GM12892 (cell line): ENCODE measurements at regions not wholly inside any gene's neighbourhood (a gene's known extent, or its start where the extent isn't known, plus 50 kb on each side); places are given as distances from the start of the nearest gene placed in this dataset.

Source experiments
- DNase-seq: peaks from one replicate; pipeline ENCODE4 v3.0.0; 2011; ENCODE audit not compliant: insufficient read length
- FAIRE-seq: peaks from 2 replicates; lab custom pipeline; 2011; peaks lifted over from hg19 to GRCh38; lab: Jason Lieb, UNC
- POLR2A ChIP-seq: IDR thresholded peaks from 2 replicates; pipeline ENCODE4 v1.6.1; 2011; ENCODE audit warnings: low read depth, low read length, control low read depth
- POLR2AphosphoS5 ChIP-seq: IDR thresholded peaks from 2 replicates; pipeline ENCODE4 v1.6.1; 2011; ENCODE audit warnings: low read depth, low read length, control low read depth
- TAF1 ChIP-seq: IDR thresholded peaks from 2 replicates; pipeline ENCODE4 v1.6.1; 2011; ENCODE audit warnings: low read depth, mild to moderate bottlenecking, control low read depth, low read length, borderline replicate concordance

DNA sequence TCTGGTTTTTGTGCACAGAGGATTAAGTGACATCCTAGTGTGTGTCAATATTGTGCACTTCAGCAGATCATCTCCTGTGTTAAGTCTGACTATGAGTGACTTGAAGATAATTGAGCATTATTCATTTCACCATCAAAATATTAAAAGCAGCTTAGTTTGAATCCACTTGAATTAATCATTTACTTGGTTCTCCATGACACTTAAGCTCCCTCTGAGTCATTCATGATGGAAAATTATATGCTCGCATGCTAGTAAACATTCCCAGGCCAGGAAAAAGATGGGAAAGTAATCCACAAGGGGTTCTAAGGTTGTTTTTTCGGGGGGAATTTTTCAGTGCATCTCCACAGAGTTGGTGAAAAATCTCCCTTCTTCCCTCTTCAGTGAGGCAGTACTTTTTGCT, 97.2 kb upstream of the EOLA2 start:
- FAIRE-seq (no peak), DNase-seq (no peak)
- TF ChIP-seq POLR2AphosphoS5 (no peak), POLR2A (no peak), TAF1 (no peak)

DNA sequence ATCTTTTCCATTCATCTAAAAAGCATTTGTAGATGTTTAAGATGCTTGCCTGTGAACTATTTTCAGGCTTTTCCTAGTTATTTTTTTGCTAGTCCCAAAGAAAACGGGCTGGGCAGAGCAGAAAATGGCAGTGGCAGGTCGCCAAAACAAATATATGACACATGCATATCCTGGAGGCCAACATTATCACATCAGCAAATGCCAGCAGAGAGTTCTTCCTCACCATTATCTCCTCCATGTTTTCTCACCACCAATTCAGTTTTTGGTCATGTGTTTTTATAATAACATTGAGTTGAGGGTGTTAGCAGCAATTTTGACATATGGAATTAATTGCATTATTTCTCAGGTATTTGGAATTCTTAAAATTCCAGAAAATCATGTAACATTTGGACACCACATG, 97.9 kb upstream of the EOLA2 start:
- FAIRE-seq (no peak), DNase-seq (no peak)
- TF ChIP-seq POLR2AphosphoS5: no peak
- TF ChIP-seq POLR2A: no peak
- TF ChIP-seq TAF1: no peak

DNA sequence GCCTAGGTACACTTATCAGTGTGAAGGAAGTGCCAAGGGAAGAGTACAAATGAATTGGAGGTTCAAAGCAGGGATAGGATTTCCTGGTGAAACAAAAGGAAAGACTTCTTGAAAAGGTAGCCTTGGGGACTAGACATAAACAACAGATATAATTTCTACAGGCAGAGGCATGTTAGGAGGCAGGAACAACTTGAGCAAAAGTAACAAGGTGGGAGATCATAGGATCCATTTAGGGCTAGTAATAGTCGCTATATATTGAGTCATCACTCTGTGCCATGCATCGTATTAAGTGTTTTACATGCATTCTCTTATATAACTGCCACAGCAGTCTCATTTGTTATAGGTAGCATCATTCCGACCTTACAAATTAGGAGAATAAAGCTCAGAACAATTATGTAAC, 98.3 kb upstream of the EOLA2 start:
- DNase-seq (no peak), FAIRE-seq (no peak)
- TF ChIP-seq TAF1: no peak
- no peak for TF ChIP-seq POLR2AphosphoS5
- no peak for TF ChIP-seq POLR2A

DNA sequence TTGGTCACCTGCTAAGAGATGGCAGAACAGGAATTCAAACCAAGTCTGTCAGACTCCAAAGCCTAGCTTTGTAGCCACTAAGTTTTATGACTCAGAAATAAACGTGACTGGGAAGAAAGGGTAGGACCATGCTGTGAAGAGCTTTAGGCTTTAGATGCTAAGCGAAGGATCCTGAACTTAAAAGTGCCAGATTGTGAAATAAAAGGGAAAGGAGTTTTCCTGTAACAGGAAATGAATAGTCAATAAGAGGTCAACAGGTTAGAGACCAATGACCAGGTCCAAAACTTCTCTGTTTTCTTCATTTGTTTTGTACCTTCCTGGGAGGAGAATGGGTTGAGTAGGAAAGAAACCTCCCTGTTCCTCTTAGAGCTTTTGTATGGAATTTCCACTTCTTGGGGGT, 98.8 kb upstream of the EOLA2 start:
- TF ChIP-seq POLR2A (no peak), POLR2AphosphoS5 (no peak), TAF1 (no peak)
- DNase-seq: no peak
- FAIRE-seq: no peak

DNA sequence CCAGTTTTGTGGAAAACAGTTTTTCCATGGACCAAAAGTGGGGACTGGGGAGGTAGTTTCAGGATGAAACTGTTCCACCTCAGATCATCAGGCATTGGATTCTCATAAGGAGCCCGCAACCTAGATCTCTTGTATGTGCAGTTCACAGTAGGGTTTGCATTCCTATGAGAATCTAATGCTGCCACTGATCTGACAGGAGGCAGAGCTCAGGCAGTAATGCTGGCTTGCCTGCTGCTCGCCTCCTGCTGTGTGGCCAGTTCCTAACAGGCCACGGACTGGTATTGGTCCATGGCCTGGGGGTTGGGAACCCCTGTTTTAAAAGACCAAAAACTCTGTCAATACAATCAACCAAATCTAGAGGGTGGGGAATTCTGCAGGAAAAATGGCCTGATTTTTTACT, 100.0 kb upstream of the EOLA2 start:
- FAIRE-seq (no peak), DNase-seq (no peak)
- no peak for TF ChIP-seq POLR2A
- TF ChIP-seq POLR2AphosphoS5: no peak
- TF ChIP-seq TAF1: no peak

DNA sequence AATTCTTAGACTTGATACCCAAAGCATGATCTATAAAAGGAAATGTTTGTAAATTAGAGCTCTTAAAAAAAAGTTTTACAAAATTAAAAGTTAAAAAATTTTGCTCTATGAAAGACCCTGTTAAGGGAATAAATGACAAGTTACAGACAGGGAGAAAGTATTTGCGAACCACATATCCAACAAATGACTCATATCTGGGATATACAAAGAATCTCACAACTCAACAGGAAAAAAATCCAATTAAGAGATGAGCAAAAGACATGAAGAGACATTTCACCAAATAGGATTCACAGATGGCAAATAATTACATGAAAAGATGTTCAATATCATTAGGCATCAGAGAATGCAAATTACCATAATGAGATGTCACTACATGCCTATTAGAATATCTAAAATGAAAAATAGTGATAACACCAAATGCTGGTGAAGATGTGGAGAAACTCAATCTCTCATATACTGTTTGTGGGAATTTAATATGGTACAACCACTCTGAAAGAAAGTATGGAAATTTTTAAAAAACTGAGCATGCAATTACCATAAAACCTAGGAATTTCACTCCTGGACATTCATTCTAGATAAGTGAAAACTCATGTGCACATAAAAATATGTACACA, 100.8 kb upstream of the EOLA2 start:
- no peak for FAIRE-seq
- DNase-seq: no peak
- TF ChIP-seq POLR2AphosphoS5 (no peak), TAF1 (no peak), POLR2A (no peak)

DNA sequence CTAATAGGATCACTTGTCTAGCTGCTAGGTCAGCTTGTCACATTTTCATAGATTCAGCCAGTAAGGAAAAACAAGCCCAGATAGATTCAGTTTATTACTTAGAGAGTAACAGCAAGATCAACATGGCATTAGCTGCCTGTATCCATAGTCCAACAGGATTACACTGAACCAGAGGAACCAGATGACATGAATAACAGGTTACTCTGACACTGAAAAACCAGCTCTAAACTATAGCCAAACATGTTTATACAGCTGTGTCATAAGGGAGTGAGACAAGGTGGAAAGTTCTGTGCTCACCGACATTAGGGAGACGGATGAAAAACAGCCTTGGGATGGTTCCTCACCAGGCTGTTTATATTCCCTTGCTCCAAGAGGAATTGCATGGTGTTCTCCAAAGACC, 102.9 kb upstream of the EOLA2 start:
- DNase-seq: no peak
- FAIRE-seq: no peak

DNA sequence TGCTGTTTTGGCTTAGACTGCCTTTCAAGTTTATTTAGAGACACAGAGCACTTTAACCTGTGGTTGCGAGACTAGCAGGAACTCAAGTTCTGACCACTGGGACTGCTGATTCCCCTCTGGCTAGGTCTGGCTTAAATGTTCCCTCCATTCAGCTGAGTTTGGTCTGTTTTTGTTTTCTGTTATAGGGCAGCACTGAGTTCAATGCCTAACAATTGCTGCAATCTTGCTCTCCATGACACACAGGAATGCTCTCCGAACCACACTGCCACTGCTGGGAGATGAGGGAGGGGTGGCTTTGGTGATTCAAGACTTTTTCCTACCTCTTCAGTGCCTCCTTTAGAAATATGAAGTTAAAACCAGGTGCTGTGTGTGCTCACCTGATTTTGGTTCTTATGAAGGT, 106.3 kb upstream of the EOLA2 start:
- TF ChIP-seq TAF1 (no peak), POLR2A (no peak), POLR2AphosphoS5 (no peak)
- FAIRE-seq (no peak), DNase-seq (no peak)

More for the DNA sequence above, 102.9 kb upstream of the EOLA2 start:
- TF ChIP-seq POLR2AphosphoS5: no peak
- TF ChIP-seq TAF1: no peak
- TF ChIP-seq POLR2A: no peak

DNA sequence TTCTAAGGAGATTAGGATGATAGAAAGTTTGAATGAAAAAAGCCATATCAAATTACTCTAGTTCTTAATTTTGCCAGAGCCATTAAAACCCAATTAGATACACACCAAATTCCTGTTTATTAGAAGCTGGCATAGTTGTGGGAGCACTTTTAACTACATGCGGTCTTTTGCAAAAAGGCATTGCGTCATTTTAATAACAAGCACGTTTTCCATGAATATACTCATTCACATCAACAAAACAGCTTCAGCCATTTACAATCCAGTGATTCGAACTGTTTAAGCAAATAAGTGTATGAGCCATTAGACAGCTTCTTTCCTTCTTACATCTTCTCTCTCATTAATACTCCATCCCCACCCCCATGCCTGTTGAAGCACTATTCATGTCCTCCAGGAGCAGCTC, 109.5 kb upstream of the EOLA2 start:
- FAIRE-seq (no peak), DNase-seq (no peak)
- no peak for TF ChIP-seq POLR2AphosphoS5
- no peak for TF ChIP-seq TAF1
- no peak for TF ChIP-seq POLR2A

DNA sequence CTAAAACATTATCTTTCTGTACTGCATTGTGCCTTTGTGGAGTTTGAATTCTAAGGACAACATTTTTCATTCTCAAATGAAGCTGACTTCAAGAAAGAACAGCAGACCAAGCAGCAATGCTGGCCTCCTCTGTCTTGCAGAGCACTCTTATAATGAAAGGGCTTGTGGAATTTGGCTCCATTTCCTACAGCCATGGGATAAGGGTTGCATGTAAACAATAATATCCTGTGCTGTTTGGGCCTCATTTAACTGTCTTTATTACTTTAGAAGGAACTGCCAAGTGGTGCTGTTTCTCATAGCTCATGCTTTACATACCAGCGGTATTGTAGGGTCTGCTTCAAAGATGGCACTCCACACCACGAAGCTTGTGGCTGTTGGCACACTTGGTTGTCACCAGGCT, 111.4 kb upstream of the EOLA2 start:
- TF ChIP-seq POLR2AphosphoS5: no peak
- TF ChIP-seq POLR2A: no peak
- no peak for TF ChIP-seq TAF1
- FAIRE-seq (no peak), DNase-seq (no peak)

DNA sequence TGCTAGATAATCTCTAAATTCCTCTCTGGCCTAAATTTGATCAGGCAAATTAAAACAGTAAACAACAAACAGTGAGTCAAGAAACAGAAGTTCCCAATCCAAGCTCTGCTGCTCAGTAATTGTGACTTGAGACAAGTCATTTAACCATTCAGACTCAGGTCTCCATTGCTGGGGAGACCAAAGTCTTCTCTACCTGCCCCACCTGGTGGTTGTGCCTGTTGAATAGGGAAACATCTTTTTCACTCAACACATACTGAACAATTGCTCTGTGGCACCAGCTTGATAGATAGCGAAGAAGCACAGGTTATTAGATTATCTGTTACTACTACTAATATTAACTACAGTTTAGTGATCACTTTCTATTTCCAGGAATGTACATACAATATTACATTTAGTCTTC, 112.1 kb upstream of the EOLA2 start:
- TF ChIP-seq POLR2AphosphoS5 (no peak), POLR2A (no peak), TAF1 (no peak)
- no peak for DNase-seq
- FAIRE-seq: no peak

DNA sequence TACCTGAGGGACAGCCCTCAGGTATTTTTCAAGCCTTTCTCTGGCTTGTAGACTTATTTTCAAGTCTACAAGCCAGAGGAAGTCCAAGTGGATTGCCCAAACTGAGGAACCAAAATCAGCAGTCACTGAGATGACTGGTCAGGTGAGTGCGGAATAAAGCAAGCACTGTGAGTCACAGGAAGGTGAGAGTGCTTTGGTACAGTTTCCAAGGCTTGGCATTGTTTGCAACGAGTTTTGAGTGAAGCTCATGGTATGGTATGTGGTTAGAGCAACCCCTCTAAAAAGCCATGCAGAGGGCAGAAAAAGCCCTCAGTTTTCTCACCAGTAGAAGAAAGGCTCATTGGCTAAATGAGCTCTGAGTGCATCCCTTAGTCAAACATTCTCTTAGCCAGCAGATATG, 112.8 kb upstream of the EOLA2 start:
- no peak for FAIRE-seq
- TF ChIP-seq POLR2A (no peak), TAF1 (no peak), POLR2AphosphoS5 (no peak)

DNA sequence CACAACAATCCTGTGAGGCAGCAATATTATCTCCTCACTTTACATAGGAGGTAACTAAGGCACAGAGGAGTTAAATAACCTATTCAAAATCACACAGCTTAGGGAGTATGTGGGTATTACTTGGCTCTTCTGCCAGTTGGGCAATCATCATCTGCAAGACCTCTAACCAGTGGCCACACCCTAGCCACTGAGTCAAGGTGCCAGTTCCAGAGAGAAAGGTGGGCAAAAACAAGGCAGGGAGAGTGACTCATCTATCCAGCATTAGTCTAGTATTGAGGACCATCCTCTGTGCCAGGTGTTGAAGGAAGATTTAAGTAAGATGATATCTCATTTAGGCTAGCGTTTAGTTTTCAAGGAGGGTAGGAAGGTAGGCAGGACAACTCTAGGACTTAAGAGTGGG, 113.9 kb upstream of the EOLA2 start:
- DNase-seq: no peak
- FAIRE-seq: no peak
- TF ChIP-seq POLR2A: no peak
- TF ChIP-seq POLR2AphosphoS5: no peak
- TF ChIP-seq TAF1: no peak

More for the DNA sequence above, 112.8 kb upstream of the EOLA2 start:
- DNase-seq: no peak
